Suprapubic skin (tissue), 4 donors: ENCODE measurements at regions not wholly inside any gene's neighbourhood (a gene's known extent, or its start where the extent isn't known, plus 50 kb on each side); places are given as distances from the start of the nearest gene placed in this dataset.
"Not testable (repeated sequence)": the region's sequence is repeated elsewhere in the genome, so short reads cannot be mapped to it uniquely, and the experiment has no call there.

Source experiments
- DNase-seq, 2 donors: peaks; one replicate each; pipeline ENCODE4 v3.0.0-alpha.2; 2019; ENCODE audit warnings: low spot score in 2 of 2
- H3K27ac ChIP-seq: fragments of 200-600 bp; sonication (generic); one replicate; pipeline ENCODE4 v1.5.1; 2019
- H3K27me3 ChIP-seq: fragments of 200-600 bp; sonication (generic); one replicate; pipeline ENCODE4 v1.5.1; 2019
- H3K36me3 ChIP-seq: fragments of 200-600 bp; sonication (generic); one replicate; pipeline ENCODE4 v1.5.1; 2019
- H3K4me1 ChIP-seq: fragments of 200-600 bp; sonication (generic); one replicate; pipeline ENCODE4 v1.5.1; 2019
- H3K4me3 ChIP-seq: fragments of 200-600 bp; sonication (generic); one replicate; pipeline ENCODE4 v1.5.1; 2019; ENCODE audit warnings: mild to moderate bottlenecking
- H3K9me3 ChIP-seq: fragments of 200-600 bp; sonication (generic); one replicate; pipeline ENCODE4 v1.5.1; 2019
- EP300 ChIP-seq: sonication (generic); formaldehyde crosslinking; IDR thresholded peaks from one replicate; pipeline ENCODE4 v1.6.1; 2017; ENCODE audit warnings: antibody characterized with exemption
- POLR2A ChIP-seq, 2 donors: fragments of 450-650 bp; IDR thresholded peaks; one replicate each; pipeline ENCODE4 v1.6.1; 2017; ENCODE audit warnings: antibody characterized with exemption in 2 of 2, mild to moderate bottlenecking in 2 of 2, moderate library complexity in 2 of 2
- POLR2AphosphoS5 ChIP-seq, 3 donors: sonication (generic); formaldehyde crosslinking; IDR thresholded peaks; one replicate each; pipeline ENCODE4 v1.6.1; 2017; ENCODE audit warnings: antibody characterized with exemption in 3 of 3
- WGBS: methylation state at CpG from one replicate; pipeline ENCODE4 v1.1.5; 2018; 5-methylcytosine and 5-hydroxymethylcytosine counted together
- TF ChIP-seq, protein P1 (sequence below), 2 donors: fragments of 200-600 bp in 1 of 2; fragments of 450-650 bp in 1 of 2; sonication (generic) in 1 of 2; IDR thresholded peaks; one replicate each; pipeline ENCODE4 v1.5.1; 2016 to 2019; ENCODE audit warnings: antibody characterized with exemption in 2 of 2, mild to moderate bottlenecking in 1 of 2, moderate library complexity in 1 of 2

DNA sequence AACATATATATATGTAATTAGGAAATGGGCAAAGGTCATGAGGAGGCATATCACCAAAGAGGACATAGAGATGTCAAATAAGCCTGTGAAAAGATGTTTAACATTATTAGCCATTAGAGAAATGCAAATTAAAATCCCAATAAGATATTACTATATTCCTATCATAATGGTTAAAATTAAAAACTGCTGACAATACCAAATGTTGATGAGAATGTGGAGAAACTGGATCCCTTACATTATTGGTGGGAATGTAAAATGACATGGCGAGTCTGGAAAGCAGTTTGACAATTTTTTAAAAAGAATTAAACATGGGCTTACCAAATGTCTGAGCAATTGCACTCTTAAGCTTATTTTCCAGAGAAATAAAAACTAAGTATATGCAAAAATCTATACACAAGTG is 1821.6 kb upstream of the C9orf72 start:
- Histone ChIP-seq H3K9me3 (no peaks in the 10 kb centered on the region), H3K27ac (no peak overlapping the region), H3K4me1 (no peaks in the 10 kb centered on the region), H3K4me3 (no peak overlapping the region), H3K36me3 (no peaks in the 10 kb centered on the region), H3K27me3 (no peaks in the 10 kb centered on the region)
- DNase-seq, result no peak
- whole genome bisulfite sequencing, result 74% methylated on average over 1 of the region's 1 CpG
- TF ChIP-seq EP300 (no peak), POLR2AphosphoS5 (IDR thresholded peaks at IDR 0.05) (no peak), POLR2A (IDR thresholded peaks at IDR 0.05) (no peak)
- TF ChIP-seq, protein P1, sequence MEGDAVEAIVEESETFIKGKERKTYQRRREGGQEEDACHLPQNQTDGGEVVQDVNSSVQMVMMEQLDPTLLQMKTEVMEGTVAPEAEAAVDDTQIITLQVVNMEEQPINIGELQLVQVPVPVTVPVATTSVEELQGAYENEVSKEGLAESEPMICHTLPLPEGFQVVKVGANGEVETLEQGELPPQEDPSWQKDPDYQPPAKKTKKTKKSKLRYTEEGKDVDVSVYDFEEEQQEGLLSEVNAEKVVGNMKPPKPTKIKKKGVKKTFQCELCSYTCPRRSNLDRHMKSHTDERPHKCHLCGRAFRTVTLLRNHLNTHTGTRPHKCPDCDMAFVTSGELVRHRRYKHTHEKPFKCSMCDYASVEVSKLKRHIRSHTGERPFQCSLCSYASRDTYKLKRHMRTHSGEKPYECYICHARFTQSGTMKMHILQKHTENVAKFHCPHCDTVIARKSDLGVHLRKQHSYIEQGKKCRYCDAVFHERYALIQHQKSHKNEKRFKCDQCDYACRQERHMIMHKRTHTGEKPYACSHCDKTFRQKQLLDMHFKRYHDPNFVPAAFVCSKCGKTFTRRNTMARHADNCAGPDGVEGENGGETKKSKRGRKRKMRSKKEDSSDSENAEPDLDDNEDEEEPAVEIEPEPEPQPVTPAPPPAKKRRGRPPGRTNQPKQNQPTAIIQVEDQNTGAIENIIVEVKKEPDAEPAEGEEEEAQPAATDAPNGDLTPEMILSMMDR (IDR thresholded peaks at IDR 0.05), result no peak

DNA sequence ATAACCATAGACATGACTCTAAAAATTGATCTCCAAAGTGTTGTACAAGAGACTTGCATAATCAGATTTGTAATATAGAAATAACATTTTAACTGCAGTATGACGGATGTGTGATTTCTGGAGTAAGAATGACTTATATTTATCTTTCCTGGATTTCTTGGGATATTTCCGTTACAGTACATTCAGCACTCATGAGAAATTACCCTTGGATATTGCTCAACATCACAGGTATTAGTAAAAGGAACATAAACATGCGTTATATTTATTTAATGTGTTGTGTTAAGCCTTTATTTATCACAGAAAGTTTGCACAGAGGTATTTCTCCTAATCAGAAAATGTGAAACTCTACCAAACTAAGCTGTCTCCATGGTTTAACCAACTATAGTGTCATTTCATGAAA is 1823.9 kb upstream of the C9orf72 start:
- Histone ChIP-seq H3K36me3 (no peaks in the 10 kb centered on the region), H3K27ac (no peak overlapping the region), H3K9me3 (no peaks in the 10 kb centered on the region), H3K27me3 (no peaks in the 10 kb centered on the region), H3K4me3 (no peak overlapping the region), H3K4me1 (no peaks in the 10 kb centered on the region)
- no peak for TF ChIP-seq POLR2A (IDR thresholded peaks at IDR 0.05)
- no peak for TF ChIP-seq EP300
- TF ChIP-seq, protein P1 (IDR thresholded peaks at IDR 0.05), result no peak
- no peak for TF ChIP-seq POLR2AphosphoS5 (IDR thresholded peaks at IDR 0.05)
- no peak for DNase-seq
- 85% methylated on average over 3 of the region's 3 CpGs for WGBS

DNA sequence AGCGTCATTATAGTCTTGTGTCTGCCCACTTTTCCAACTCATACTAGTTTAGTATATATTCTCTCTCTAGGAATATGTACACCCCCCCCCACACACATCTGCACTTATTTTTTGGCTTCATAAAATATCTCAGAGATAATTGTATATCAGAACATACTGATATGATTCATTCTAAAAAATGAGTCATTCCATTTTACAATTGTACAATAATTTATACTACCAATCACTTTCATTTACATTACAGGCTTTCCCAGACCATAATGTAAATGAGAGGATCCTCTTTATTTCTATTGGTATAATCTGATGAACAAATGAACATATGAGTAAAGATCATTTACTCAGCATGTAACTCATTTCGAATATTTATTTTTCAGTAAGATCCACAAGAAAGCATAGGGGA is 1842.9 kb upstream of the C9orf72 start:
- Histone ChIP-seq H3K9me3 (no peaks in the 10 kb centered on the region), H3K36me3 (no peaks in the 10 kb centered on the region), H3K27ac (no peak overlapping the region), H3K27me3 (no peaks in the 10 kb centered on the region), H3K4me1 (no peaks in the 10 kb centered on the region), H3K4me3 (no peak overlapping the region)
- 74% methylated on average over 2 of the region's 2 CpGs for WGBS
- no peak for DNase-seq
- TF ChIP-seq, protein P1 (IDR thresholded peaks at IDR 0.05), result no peak
- TF ChIP-seq POLR2A (IDR thresholded peaks at IDR 0.05) (no peak), EP300 (no peak), POLR2AphosphoS5 (IDR thresholded peaks at IDR 0.05) (no peak)

DNA sequence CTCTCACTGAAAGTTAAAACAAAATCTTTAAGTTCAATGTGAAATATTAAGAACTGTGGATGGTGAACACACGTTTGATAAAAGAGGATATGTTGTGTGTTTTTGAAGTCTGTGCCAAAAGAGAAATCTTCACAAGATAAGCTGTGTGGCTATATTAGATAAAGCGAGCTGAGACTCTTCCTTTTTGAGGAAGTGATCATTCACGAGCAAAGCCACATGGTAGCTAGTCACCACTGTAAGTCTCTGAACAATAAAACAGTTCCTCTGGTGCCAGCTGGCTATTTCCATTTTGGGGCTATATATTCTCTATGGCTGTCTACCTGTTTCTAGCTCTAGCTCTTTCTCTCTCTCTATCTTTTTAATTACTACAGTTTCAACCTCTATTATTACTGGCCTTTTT is 1849.2 kb upstream of the C9orf72 start:
- DNase-seq, result no peak
- no peak overlapping the region for H3K4me3 ChIP-seq
- no peak overlapping the region for H3K27ac ChIP-seq
- H3K36me3 ChIP-seq, result no peaks in the 10 kb centered on the region
- H3K9me3 ChIP-seq, result no peaks in the 10 kb centered on the region
- no peaks in the 10 kb centered on the region for H3K4me1 ChIP-seq
- 10% methylated on average over 3 of the region's 3 CpGs for WGBS
- no peak for TF ChIP-seq POLR2AphosphoS5 (IDR thresholded peaks at IDR 0.05)
- TF ChIP-seq POLR2A (IDR thresholded peaks at IDR 0.05), result no peak
- no peak for TF ChIP-seq EP300
- TF ChIP-seq, protein P1 (IDR thresholded peaks at IDR 0.05), result no peak
- no peaks in the 10 kb centered on the region for H3K27me3 ChIP-seq

DNA sequence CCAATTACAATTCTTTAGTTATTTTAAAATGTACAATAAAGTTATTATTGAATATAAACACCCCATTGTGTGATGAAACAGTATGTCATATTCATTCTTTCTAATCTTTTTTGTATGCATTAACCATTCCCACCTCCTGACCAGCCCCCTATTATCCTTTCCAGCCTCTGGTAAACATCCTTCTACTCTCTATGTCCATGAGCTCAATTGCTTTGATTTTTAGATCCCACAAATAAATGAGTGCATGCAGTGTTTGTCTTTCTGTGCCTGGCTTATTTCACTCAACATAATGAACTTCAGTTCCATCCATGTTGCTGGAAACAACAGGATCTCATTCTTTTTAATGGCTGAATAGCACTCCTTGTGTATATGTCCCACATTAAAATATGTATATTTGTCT is 1858.9 kb upstream of the C9orf72 start:
- DNase-seq, result no peak
- H3K9me3 ChIP-seq, result no peaks in the 10 kb centered on the region
- H3K27ac ChIP-seq, result no peak overlapping the region
- H3K4me1 ChIP-seq, result no peaks in the 10 kb centered on the region
- H3K4me3 ChIP-seq, result no peak overlapping the region
- H3K36me3 ChIP-seq, result no peaks in the 10 kb centered on the region
- no peak for TF ChIP-seq EP300
- no peak for TF ChIP-seq POLR2AphosphoS5 (IDR thresholded peaks at IDR 0.05)
- TF ChIP-seq, protein P1 (IDR thresholded peaks at IDR 0.05), result no peak
- no peak for TF ChIP-seq POLR2A (IDR thresholded peaks at IDR 0.05)
- no peaks in the 10 kb centered on the region for H3K27me3 ChIP-seq

DNA sequence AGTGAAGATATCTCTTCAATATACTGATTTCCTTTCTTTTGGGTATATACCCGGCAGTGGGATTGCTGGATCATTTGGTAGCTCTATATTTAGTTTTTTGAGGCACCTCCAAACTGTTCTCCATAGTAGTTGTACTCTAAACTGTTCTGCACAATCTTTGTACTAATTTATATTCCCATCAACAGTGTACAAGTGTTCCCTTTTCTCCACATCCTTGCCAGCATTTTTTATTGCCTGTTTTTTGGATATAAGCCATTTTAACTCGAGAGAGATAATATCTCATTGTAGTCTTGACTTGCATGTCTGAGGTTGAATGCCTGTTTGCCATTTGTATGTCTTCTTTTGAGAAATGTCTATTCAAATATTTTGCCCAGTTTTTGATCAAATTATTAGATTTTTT is 1859.4 kb upstream of the C9orf72 start:
- H3K9me3 ChIP-seq, DNase-seq, H3K36me3 ChIP-seq, H3K27me3 ChIP-seq, H3K27ac ChIP-seq, H3K4me1 ChIP-seq, H3K4me3 ChIP-seq: not testable (repeated sequence)
- 27% methylated on average over 2 of the region's 2 CpGs for WGBS
